Progenitor cell of endocrine pancreas (in vitro differentiated cells): ENCODE measurements at regions not wholly inside any gene's neighbourhood (a gene's known extent, or its start where the extent isn't known, plus 50 kb on each side); places are given as distances from the start of the nearest gene placed in this dataset.
"Not testable (repeated sequence)": the region's sequence is repeated elsewhere in the genome, so short reads cannot be mapped to it uniquely, and the experiment has no call there.

Experiments
- DNase-seq: peaks from one replicate; pipeline ENCODE4 v3.0.0; 2021; ENCODE audit warnings: low spot score; ENCODE audit not compliant: unreplicated experiment
- H3K27ac Mint-ChIP-seq: 2 replicates; pipeline ENCODE4 v1.8.0; 2021; ENCODE audit warnings: mild to moderate bottlenecking, moderate library complexity, mixed read lengths
- H3K27me3 Mint-ChIP-seq: 2 replicates; pipeline ENCODE4 v1.8.0; 2021; ENCODE audit warnings: mixed read lengths
- H3K36me3 Mint-ChIP-seq: 2 replicates; pipeline ENCODE4 v1.8.0; 2022; ENCODE audit warnings: mixed read lengths; ENCODE audit not compliant: insufficient read depth
- H3K4me1 Mint-ChIP-seq: 2 replicates; pipeline ENCODE4 v1.8.0; 2021; ENCODE audit warnings: low read depth, mixed read lengths
- H3K4me3 Mint-ChIP-seq: 2 replicates; pipeline ENCODE4 v1.8.0; 2021; ENCODE audit warnings: low read depth, mild to moderate bottlenecking, moderate library complexity, mixed read lengths
- H3K9me3 Mint-ChIP-seq: 2 replicates; pipeline ENCODE4 v1.8.0; 2021; ENCODE audit warnings: low read depth, mixed read lengths
- CTCF ChIP-seq: fragments of 200-600 bp; sonication (generic); IDR thresholded peaks from one replicate; pipeline ENCODE4 v1.5.0; 2021; ENCODE audit warnings: antibody characterized with exemption, mild to moderate bottlenecking; ENCODE audit not compliant: unreplicated experiment

DNA sequence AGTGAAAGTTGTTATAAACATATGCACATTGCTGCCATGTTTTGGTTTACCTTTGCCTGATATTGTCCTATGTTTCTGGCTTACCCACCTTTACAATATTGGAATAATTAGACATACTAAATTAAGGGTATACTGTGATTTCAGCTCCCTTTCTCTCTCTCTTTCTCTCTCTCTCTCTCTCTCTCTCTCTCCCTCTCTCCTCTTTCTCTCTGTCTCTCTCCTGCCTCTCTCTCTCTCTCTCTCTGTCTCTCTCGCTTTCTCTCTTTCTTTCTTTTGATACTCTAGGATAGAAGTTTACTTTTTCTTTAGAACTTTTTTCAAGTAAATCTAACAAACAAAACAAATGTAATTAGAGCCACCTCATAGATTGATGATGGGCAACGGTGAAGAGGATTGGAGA lies 239.6 kb downstream of the TMEM161B start:
- no peak overlapping the region for H3K27ac Mint-ChIP-seq
- H3K9me3 Mint-ChIP-seq = no peaks in the 10 kb centered on the region

DNA sequence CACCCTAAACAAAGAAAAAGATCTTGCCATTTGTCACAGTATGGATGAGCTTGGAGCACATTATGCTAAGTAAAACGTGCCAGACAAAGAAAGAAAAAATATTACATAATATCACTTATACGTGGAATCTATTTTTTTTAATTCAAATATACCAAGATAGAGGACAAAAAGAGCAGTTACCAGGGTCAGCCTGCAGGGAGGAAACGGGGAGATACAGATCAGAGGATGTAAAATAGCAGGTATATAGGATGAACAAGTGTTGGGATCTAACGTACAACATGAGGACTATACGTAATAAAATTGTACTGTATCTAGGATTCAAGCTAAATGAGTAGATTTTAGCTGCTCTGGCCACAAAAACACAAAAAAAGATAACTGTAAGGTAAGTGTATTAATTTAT lies 247.5 kb downstream of the TMEM161B start:
- no peaks in the 10 kb centered on the region for H3K9me3 Mint-ChIP-seq
- no peaks in the 10 kb centered on the region for H3K27me3 Mint-ChIP-seq
- DNase-seq = no peak

More for the DNA sequence above, 239.6 kb downstream of the TMEM161B start:
- TF ChIP-seq CTCF = no peak
- Mint-ChIP-seq H3K4me3 (no peak overlapping the region), H3K4me1 (no peaks in the 10 kb centered on the region), H3K27me3 (no peaks in the 10 kb centered on the region), H3K36me3 (no peaks in the 10 kb centered on the region)
- no peak for DNase-seq

GRCh38 chr5:88014984-88015383 lies 253.7 kb downstream of the TMEM161B start:
- not testable (repeated sequence) for DNase-seq, H3K27me3 Mint-ChIP-seq, H3K36me3 Mint-ChIP-seq, H3K4me1 Mint-ChIP-seq, H3K9me3 Mint-ChIP-seq, H3K4me3 Mint-ChIP-seq, H3K27ac Mint-ChIP-seq

More for the DNA sequence above, 247.5 kb downstream of the TMEM161B start:
- Mint-ChIP-seq H3K4me3 (no peak overlapping the region), H3K27ac (no peak overlapping the region), H3K4me1 (no peaks in the 10 kb centered on the region), H3K36me3 (no peaks in the 10 kb centered on the region)
- no peak for TF ChIP-seq CTCF

GRCh38 chr5:88000877-88001276 lies 267.8 kb downstream of the TMEM161B start:
- Mint-ChIP-seq H3K36me3 (no peaks in the 10 kb centered on the region), H3K27ac (peak overlapping the region; percentile 58), H3K9me3 (peaks cover 8% of the 10 kb centered on the region), H3K4me3 (no peak overlapping the region), H3K27me3 (no peaks in the 10 kb centered on the region), H3K4me1 (peaks cover 9% of the 10 kb centered on the region)
- TF ChIP-seq CTCF = no peak
- no peak for DNase-seq

DNA sequence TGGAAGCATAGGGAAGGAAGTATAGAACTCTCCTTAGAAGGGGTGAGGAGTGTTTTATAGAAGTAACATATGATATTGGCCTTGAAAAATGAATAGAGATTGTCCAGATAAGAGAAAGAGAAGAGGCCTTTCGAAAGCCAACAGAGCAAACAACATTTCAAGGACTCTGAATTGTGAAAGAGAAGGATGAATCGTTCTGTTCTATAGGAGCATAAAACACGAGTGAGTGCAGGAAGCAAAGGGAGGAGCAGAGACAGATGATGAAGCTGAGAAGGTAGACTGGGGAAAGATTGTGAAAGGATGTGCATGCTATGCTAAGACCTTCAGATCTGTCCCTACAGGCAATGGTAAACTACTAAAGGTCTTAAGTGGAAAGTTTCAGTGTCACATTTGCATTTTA lies 271.0 kb downstream of the TMEM161B start:
- Mint-ChIP-seq H3K4me1 (peaks cover 5% of the 10 kb centered on the region), H3K9me3 (peaks cover 10% of the 10 kb centered on the region), H3K27ac (no peak overlapping the region), H3K4me3 (no peak overlapping the region), H3K27me3 (no peaks in the 10 kb centered on the region), H3K36me3 (no peaks in the 10 kb centered on the region)
- no peak for TF ChIP-seq CTCF
- DNase-seq = no peak

DNA sequence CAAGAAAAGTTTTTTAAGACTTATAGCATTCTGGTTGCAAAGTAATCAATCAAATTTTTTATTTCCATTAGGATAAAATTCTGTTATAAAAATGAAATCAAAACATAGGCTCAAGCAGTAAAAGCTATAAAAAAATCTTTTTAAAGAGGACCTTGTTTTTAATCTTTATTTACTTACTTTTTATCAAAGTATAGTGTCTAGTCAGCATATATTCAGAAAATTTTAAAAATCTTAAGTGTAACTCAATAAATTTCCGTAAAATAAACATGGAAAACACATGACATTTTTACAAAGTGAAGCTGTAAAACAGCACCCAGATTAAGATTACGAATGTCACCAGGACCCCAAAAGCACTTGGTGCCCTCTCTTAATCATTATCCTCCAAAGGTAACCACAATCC lies 302.4 kb downstream of the TMEM161B start:
- Mint-ChIP-seq H3K27me3 (no peaks in the 10 kb centered on the region), H3K4me1 (peaks cover 2% of the 10 kb centered on the region), H3K36me3 (no peaks in the 10 kb centered on the region)

More for the DNA sequence above, 302.4 kb downstream of the TMEM161B start:
- Mint-ChIP-seq H3K9me3 (no peaks in the 10 kb centered on the region), H3K27ac (no peak overlapping the region), H3K4me3 (no peak overlapping the region)
- no peak for TF ChIP-seq CTCF
- DNase-seq = no peak
